Thyroid gland (tissue), 4 donors: ENCODE measurements at regions not wholly inside any gene's neighbourhood (a gene's known extent, or its start where the extent isn't known, plus 50 kb on each side); places are given as distances from the start of the nearest gene placed in this dataset.

ENCODE experiments used
- POLR2A ChIP-seq, 2 donors: fragments of 450-650 bp; IDR thresholded peaks; one replicate each; pipeline ENCODE4 v1.6.1; 2017; ENCODE audit warnings: antibody characterized with exemption in 2 of 2, mild to moderate bottlenecking in 2 of 2, moderate library complexity in 1 of 2
- TF ChIP-seq, protein P1 (sequence below), 6 experiments: fragments of 200-600 bp in 3 of 6; fragments of 450-650 bp in 3 of 6; sonication (generic) in 3 of 6; IDR thresholded peaks; one replicate each; pipeline ENCODE4 v1.5.1; 2016 to 2019; ENCODE audit warnings: antibody characterized with exemption in 6 of 6, mild to moderate bottlenecking in 2 of 6, inconsistent platforms in 1 of 6, moderate library complexity in 1 of 6

DNA sequence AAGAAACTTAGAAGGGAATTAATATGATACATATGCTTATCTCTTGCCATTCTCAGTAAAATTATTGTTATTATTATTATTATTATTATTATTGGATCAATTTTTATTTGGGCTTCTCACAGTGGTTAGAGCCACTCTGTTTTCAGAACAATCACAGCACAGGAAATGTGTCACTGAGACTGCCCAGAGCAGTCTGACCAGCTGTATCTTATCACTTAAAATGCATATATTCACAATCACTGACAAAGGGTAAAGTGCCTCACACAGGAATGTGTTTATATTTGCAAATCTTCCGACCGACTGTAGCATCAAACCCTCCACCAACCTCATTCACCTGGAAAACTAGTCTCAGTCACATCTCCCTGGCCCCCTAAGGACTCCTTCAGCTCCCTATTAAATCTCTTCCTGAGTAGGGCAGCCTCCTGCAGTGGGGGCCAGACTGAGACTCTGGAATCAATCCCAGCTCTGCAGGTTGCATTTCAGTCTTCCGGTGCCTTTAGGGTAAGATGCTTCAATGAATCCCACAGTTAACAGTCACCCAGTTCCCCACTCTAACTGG lies 738.3 kb upstream of the SLITRK5 start:
- TF ChIP-seq, protein P1, sequence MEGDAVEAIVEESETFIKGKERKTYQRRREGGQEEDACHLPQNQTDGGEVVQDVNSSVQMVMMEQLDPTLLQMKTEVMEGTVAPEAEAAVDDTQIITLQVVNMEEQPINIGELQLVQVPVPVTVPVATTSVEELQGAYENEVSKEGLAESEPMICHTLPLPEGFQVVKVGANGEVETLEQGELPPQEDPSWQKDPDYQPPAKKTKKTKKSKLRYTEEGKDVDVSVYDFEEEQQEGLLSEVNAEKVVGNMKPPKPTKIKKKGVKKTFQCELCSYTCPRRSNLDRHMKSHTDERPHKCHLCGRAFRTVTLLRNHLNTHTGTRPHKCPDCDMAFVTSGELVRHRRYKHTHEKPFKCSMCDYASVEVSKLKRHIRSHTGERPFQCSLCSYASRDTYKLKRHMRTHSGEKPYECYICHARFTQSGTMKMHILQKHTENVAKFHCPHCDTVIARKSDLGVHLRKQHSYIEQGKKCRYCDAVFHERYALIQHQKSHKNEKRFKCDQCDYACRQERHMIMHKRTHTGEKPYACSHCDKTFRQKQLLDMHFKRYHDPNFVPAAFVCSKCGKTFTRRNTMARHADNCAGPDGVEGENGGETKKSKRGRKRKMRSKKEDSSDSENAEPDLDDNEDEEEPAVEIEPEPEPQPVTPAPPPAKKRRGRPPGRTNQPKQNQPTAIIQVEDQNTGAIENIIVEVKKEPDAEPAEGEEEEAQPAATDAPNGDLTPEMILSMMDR (IDR thresholded peaks at IDR 0.05), result no peak
- no peak for TF ChIP-seq POLR2A (IDR thresholded peaks at IDR 0.05)
